ENCODE measurements at regions not wholly inside any gene's neighbourhood (a gene's known extent, or its start where the extent isn't known, plus 50 kb on each side); places are given as distances from the start of the nearest gene placed in this dataset.

- Histone ChIP-seq H3K9me3 (ENCODE audit: control insufficient read depth, insufficient read depth, low read depth, low read length) (no peaks in the 10 kb centered on the region), H3K79me2 (ENCODE audit: control insufficient read depth, insufficient read depth, low read length) (no peaks in the 10 kb centered on the region)
- no peak for TF ChIP-seq EZH2 (IDR thresholded peaks at IDR 0.05; ENCODE audit: low read length, missing control alignments)
- TF ChIP-seq CTCF (conservative IDR thresholded peaks at IDR 0.05 in 1 of 2, IDR thresholded peaks at IDR 0.05 in 1 of 2; ENCODE audit: low read depth in 1 of 2, low read length in 2 of 2): no peak
Observed at GRCh38 chr5:136482206-136482605, 116.9 kb upstream of the TRPC7 start.

GRCh38 chr5:136474466-136474865 is 109.1 kb upstream of the TRPC7 start:
- Histone ChIP-seq H3K27ac (ENCODE audit: insufficient read depth, low read length) (no peak overlapping the region), H3K4me2 (ENCODE audit: extremely low read depth, insufficient read depth, low read length) (no peak overlapping the region), H3K9ac (ENCODE audit: insufficient read depth, low read length) (no peak overlapping the region), H3K4me3 (replicated peaks in 1 of 4; ENCODE audit: control extremely low read depth in 1 of 4, insufficient read depth in 1 of 4, low read depth in 3 of 4, low read length in 4 of 4) (no peak overlapping the region), H2AFZ (ENCODE audit: low read length) (no peak overlapping the region), H3K27me3 (ENCODE audit: control insufficient read depth, insufficient read depth, low read length) (no peaks in the 10 kb centered on the region), H4K20me1 (ENCODE audit: control insufficient read depth, extremely low read depth, insufficient read depth, low read length) (no peaks in the 10 kb centered on the region), H3K79me2 (ENCODE audit: control insufficient read depth, insufficient read depth, low read length) (no peaks in the 10 kb centered on the region), H3K36me3 (ENCODE audit: control insufficient read depth, insufficient read depth, low read length) (no peaks in the 10 kb centered on the region), H3K4me1 (ENCODE audit: control insufficient read depth, extremely low read depth, insufficient read depth, low read length) (no peaks in the 10 kb centered on the region), H3K9me3 (ENCODE audit: control insufficient read depth, insufficient read depth, low read depth, low read length) (no peaks in the 10 kb centered on the region)
- no peak for DNase-seq (ENCODE audit: low read depth in 2 of 2)
- TF ChIP-seq EZH2 (IDR thresholded peaks at IDR 0.05; ENCODE audit: low read length, missing control alignments) (no peak), CTCF (conservative IDR thresholded peaks at IDR 0.05 in 1 of 2, IDR thresholded peaks at IDR 0.05 in 1 of 2; ENCODE audit: low read depth in 1 of 2, low read length in 2 of 2) (no peak)

More at GRCh38 chr5:136482206-136482605, 116.9 kb upstream of the TRPC7 start:
- no peaks in the 10 kb centered on the region for H3K4me1 ChIP-seq (ENCODE audit: control insufficient read depth, extremely low read depth, insufficient read depth, low read length)
- no peak overlapping the region for H3K4me3 ChIP-seq (replicated peaks in 1 of 4; ENCODE audit: control extremely low read depth in 1 of 4, insufficient read depth in 1 of 4, low read depth in 3 of 4, low read length in 4 of 4)
- H2AFZ ChIP-seq (ENCODE audit: low read length): no peak overlapping the region
- no peak overlapping the region for H3K27ac ChIP-seq (ENCODE audit: insufficient read depth, low read length)
- H3K36me3 ChIP-seq (ENCODE audit: control insufficient read depth, insufficient read depth, low read length): no peaks in the 10 kb centered on the region
- H3K4me2 ChIP-seq (ENCODE audit: extremely low read depth, insufficient read depth, low read length): no peak overlapping the region
- no peaks in the 10 kb centered on the region for H4K20me1 ChIP-seq (ENCODE audit: control insufficient read depth, extremely low read depth, insufficient read depth, low read length)
- H3K9ac ChIP-seq (ENCODE audit: insufficient read depth, low read length): no peak overlapping the region
- H3K27me3 ChIP-seq (ENCODE audit: control insufficient read depth, insufficient read depth, low read length): no peaks in the 10 kb centered on the region
- DNase-seq (ENCODE audit: low read depth in 2 of 2): no peak

- H2AFZ ChIP-seq (ENCODE audit: low read length): no peak overlapping the region
- no peaks in the 10 kb centered on the region for H3K9me3 ChIP-seq (ENCODE audit: control insufficient read depth, insufficient read depth, low read depth, low read length)
- no peaks in the 10 kb centered on the region for H3K27me3 ChIP-seq (ENCODE audit: control insufficient read depth, insufficient read depth, low read length)
- no peak overlapping the region for H3K27ac ChIP-seq (ENCODE audit: insufficient read depth, low read length)
- no peak for TF ChIP-seq CTCF (conservative IDR thresholded peaks at IDR 0.05 in 1 of 2, IDR thresholded peaks at IDR 0.05 in 1 of 2; ENCODE audit: low read depth in 1 of 2, low read length in 2 of 2)
- H3K4me3 ChIP-seq (replicated peaks in 1 of 4; ENCODE audit: control extremely low read depth in 1 of 4, insufficient read depth in 1 of 4, low read depth in 3 of 4, low read length in 4 of 4): no peak overlapping the region
- H3K79me2 ChIP-seq (ENCODE audit: control insufficient read depth, insufficient read depth, low read length): no peaks in the 10 kb centered on the region
- no peaks in the 10 kb centered on the region for H3K36me3 ChIP-seq (ENCODE audit: control insufficient read depth, insufficient read depth, low read length)
- no peaks in the 10 kb centered on the region for H3K4me1 ChIP-seq (ENCODE audit: control insufficient read depth, extremely low read depth, insufficient read depth, low read length)
- no peaks in the 10 kb centered on the region for H4K20me1 ChIP-seq (ENCODE audit: control insufficient read depth, extremely low read depth, insufficient read depth, low read length)
- no peak overlapping the region for H3K4me2 ChIP-seq (ENCODE audit: extremely low read depth, insufficient read depth, low read length)
- no peak for DNase-seq (ENCODE audit: low read depth in 2 of 2)
- no peak overlapping the region for H3K9ac ChIP-seq (ENCODE audit: insufficient read depth, low read length)
Observed at GRCh38 chr5:136467632-136468031, 102.3 kb upstream of the TRPC7 start.
